GM19467 (cell line): ENCODE measurements at regions not wholly inside any gene's neighbourhood (a gene's known extent, or its start where the extent isn't known, plus 50 kb on each side); places are given as distances from the start of the nearest gene placed in this dataset.

Experiments used
- ATAC-seq: cut with Tn5 transposase; IDR thresholded peaks from one replicate; pipeline ENCODE4 v1.9.1; 2021; ENCODE audit warnings: mild to moderate bottlenecking, moderate library complexity; ENCODE audit not compliant: unreplicated experiment

- ATAC-seq = no peak
These were observed 306.9 kb downstream of the DHX35 start for GRCh38 chr20:39268981-39269461.

- ATAC-seq = no peak
These were observed 306.4 kb downstream of the DHX35 start for GRCh38 chr20:39268491-39268951.

DNA sequence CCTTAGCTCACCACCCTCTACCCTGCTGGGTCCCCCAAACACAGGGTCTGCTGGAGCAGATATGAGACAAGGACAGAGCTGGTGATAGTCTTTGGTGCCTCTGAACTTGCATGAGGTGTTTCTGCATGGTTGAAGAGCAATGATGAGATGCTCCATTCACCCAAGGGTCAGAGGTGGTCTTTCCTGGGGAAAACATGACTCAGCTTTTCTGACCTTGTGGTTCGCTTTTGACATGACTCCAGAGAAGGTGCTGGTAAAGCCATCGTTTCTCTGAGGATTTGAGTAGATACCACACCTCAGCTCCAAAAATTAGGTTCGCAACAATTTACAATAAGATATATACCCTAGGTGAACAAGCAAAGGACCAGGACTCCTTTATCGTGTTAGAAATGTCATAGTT is 304.8 kb downstream of the DHX35 start:
- no peak for ATAC-seq

DNA sequence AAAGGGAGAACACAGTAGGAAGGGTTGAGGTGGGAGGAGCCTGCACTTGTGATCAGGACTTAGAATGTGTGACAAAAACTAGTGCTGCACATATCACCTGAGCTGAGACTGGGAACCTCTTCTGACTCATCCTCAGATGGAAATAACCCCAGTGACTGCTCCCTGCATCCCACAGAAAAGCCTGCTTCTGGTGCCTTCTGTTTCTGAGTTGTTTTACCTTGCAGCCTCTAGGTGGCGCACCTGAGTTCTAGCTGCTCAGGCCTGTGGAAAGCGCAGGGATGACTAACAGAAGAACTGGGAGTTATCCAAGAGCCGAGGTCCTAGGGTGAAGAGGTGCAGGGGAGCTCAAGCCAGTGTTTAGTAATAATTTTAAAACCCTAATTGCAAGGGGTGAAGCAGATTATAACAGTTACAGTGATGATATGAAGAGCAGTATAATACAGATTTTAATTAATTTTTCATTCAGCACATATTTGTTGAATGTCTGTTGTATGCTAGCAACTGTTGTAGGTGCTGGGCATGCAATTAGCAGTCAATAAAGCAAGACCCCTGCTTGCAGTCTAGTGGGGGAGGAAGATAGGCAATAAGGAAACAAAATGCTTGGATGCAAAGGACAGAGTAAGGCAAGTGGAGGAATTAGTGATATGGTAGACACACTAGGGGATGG is 302.5 kb downstream of the DHX35 start:
- no peak for ATAC-seq

- ATAC-seq = no peak
These were observed 300.9 kb downstream of the DHX35 start for GRCh38 chr20:39263076-39263475.

DNA sequence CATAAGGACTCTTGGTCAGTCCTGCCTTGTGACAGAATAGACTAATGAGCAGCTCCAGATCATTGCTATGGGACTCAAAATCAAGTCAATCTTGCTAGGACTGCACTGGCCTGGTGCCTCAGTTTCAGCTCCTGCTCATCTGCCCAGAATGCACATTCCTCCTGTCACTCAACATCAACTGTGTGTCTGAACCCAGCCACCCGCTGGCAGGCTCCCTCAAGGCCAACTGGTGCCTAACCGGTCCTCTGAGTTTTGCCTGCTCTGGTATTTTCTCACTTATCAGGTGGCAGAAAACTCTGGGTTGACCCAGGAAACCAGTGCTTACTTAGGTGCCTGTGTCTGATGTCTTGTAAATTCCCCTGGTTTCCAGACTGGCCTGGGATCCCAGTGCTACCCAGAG is 297.7 kb downstream of the DHX35 start:
- ATAC-seq = no peak

DNA sequence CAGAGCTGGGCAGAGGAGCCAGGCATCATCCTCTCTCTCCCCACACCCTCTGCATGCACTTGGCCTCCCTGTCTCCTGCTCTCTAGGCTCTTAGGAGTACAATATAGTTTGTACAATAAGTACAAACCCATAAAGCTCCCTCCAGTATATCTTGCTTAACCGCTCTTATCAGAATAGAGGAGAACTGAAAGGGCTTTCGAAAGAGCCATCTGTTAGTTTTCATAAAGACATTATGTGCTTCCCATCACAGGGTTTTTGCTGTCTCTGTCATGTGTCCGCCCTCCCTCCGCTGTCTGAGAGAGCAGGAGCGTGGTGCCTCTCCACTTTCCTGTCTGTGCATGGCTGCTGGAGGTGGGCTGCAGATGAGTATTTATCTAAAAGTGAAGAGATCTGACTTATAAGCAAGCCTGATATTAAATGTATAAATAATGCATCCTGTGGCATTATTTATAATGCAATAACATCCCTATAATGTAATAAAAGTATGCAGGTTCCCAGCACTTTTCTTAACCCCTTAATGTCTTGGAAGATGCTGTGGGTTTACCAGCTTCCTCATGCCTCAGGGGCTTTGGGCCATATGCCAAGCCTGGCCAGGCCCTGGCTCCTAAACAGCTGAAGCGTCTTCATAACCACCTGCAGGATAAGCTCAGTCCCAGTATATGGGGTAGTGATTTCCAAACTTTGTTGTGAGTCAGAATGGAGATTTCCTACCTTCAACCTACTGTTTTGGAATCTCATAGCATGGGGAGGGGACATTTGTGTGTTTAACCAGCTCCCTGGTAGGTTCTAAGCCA is 297.1 kb downstream of the DHX35 start:
- ATAC-seq = no peak

- no peak for ATAC-seq
These were observed 296.1 kb downstream of the DHX35 start for GRCh38 chr20:39258253-39258652.

DNA sequence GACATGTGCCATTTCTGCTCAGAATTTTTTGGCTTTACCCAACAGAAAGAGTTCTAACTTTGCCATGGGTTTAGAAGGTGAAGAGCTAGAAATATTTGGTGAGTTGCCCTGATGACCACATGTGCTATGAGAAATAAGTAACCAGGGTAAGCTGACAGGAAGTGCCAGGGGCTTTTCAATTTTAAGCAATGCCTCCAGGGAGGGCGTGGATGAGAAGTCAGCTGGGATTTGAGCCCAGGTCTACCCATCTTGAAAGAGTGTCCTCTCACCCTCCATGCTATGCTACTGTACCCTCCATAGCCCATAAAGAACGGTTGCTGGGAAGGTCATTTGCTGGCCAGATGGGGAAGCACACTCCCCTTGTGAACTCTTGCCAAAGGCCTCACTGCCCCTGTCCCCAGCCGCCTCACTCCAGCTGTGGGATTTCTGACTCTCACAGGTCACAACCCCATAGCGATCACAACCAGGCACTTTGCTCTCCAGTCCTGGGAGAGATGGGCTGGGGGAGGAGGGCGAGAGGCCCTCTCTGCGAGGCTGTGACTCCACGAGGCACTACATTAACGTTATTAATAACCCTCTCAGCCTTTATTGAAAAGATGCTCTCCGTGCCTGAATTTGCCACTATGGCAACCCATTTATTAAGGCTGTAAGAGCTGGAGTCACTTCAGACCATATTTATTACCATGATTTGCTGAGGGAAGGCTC is 291.1 kb downstream of the DHX35 start:
- no peak for ATAC-seq

DNA sequence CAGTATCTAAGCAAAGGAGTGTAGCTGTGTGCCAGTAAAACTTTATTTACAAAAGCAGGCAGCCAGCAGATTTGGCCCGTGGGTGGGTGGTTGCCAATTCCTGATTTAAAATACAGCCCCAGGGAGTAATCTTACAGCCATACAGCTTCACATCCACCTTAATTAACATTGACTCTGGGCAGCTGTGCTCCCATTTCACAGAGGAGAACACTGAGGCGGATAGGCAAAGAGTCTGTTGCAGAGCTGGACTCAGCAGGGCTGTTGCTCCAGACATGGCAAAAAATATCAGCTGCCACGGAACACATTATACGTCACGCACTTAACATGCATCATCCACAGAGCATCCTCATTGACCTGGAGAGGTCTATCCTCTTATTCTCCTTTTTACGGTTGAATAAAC is 289.9 kb downstream of the DHX35 start:
- ATAC-seq = no peak

DNA sequence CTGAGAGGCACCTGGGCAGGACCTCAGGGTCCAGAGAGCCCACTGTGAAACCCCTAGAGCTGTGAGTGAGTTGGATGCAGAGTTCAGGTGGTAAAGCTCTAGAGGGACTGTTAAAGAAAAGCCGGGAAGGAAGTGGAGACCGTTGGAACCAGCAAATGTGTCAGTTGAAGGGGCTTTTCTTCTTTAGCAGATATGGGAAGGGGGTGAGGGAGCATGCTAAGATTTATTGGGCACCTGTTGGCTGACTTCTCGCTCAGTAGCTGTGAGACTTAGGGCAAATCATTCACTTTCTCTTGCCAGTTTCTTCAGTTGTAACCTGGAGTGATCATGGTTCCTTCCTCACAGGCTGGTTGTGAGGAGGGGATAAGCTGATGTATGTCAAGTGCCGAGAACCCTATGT is 287.7 kb downstream of the DHX35 start:
- ATAC-seq = no peak

DNA sequence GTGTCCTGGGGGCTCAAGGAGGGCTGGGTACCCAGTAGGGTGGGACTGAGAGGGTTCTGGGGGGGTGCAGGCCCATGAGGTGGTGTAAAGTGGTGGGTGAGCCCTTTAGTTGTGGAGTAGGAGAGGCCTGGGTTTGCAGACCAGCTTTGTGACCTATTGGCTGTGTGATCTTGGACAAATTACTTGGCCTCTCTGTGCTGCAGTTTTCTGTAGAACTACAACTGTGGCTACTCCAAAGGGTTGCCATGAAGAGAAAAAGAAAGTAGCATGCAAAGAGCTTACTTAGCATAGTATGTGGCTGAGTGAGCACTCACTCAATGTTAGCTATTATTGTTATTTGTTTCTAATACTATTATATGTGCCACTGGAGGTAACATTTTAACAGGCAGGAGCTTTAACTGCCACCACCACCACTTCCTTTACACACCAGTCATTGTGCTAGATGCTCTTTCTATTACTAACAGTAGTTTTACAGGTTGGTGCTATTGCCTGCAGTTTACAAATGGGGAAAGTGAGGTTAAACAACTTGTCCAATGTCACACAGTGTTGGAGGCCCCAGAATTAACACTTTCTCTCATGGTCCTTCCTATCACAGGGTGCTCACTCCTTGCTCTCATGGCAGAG is 286.8 kb downstream of the DHX35 start:
- no peak for ATAC-seq

DNA sequence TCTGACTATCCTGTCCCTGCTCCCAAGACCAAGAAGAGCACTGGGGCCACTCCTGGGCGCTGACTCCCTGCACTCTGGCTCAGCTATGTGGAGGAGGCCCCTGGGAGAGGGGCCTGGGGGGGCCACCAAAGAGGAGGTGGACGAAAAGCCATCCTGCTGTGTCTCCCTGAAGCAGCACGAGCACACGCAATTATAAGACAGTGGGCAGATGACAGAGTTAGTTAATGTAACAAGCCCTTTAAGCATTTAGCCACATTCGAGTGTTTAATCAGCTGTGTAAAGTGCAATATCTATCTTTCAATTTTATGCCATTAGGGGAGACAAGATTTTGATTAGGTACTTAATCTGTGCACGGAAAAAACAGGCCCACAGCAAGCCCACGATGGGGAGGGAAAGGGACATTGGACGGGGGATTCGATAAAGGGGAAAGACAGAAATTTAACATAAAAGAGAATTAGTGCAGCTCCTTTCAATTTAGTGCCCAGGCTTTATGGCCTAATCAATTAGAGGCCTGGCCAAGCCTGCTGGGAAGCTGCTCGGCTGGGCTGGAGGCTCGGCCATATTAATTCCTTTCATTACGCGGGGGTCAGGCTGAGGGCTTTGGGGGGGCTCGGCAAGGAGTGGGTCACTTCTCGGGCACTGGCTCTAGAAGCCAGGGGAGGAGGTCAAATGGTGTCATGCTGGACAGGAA is 286.2 kb downstream of the DHX35 start:
- ATAC-seq = no peak

GRCh38 chr20:39246436-39246835 is 284.3 kb downstream of the DHX35 start:
- no peak for ATAC-seq

GRCh38 chr20:39245685-39246311 is 283.7 kb downstream of the DHX35 start:
- ATAC-seq = no peak

DNA sequence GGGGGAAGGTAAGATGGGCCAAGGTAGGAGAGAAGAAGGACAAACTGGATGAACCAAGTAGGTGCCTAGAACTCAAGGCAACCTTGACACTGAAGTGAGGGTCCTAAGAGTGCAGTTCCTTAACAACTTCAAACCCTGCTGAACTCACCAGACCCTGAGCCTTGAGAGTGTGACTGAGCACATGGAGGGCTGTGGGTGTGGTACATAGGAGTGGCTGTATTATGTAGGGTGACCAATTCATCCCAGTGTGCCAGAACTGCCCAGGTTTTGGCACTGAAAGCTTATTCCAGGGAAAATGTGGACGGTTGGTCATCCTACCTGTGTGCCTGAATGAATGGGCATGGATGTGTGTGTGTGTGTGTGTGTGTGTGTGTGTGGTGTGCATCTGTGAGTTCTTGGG is 281.8 kb downstream of the DHX35 start:
- ATAC-seq = no peak

- ATAC-seq = no peak
These were observed 280.5 kb downstream of the DHX35 start for GRCh38 chr20:39242614-39243013.

GRCh38 chr20:39234520-39235095 is 272.5 kb downstream of the DHX35 start:
- no peak for ATAC-seq

GRCh38 chr20:39233755-39234154 is 271.6 kb downstream of the DHX35 start:
- no peak for ATAC-seq

DNA sequence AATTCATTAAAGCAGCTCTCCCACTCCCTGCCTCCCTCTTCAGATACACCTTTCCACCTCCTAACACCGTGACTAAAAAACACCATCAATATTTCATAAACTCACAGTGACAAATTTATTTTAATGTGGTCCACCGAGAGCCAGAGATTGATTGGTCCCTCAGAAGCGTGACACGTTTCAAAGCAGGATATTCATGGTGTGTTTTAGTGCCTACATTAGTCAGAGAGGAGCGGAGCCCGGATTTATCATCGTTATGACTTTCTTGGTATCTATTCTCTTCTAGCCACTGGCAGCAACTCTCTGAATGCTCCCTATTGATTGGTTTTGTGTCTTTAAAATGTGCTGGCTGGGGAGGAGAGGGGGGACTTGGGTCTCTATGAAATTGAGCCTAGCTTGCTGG is 265.3 kb downstream of the DHX35 start:
- no peak for ATAC-seq
